Lower lobe of right lung (tissue), 2 donors: ENCODE measurements at regions not wholly inside any gene's neighbourhood (a gene's known extent, or its start where the extent isn't known, plus 50 kb on each side); places are given as distances from the start of the nearest gene placed in this dataset.

Experiments
- ATAC-seq, 2 donors: fragments of 200-7000 bp; cut with Tn5 transposase; one replicate each; pipeline ENCODE4 v1.9.1; 2020 to 2022; ENCODE audit warnings: mild to moderate bottlenecking in 2 of 2, moderate library complexity in 2 of 2
- DNase-seq: peaks from one replicate; pipeline ENCODE4 v3.0.0-alpha.2; 2020
- H3K27ac ChIP-seq: fragments of 200-600 bp; one replicate; pipeline ENCODE4 v1.8.0; 2022
- H3K27me3 ChIP-seq: fragments of 200-600 bp; one replicate; pipeline ENCODE4 v1.8.0; 2022; ENCODE audit warnings: low read depth
- H3K36me3 ChIP-seq: fragments of 200-600 bp; one replicate; pipeline ENCODE4 v1.8.0; 2022; ENCODE audit warnings: mild to moderate bottlenecking
- H3K4me1 ChIP-seq: fragments of 200-600 bp; one replicate; pipeline ENCODE4 v1.8.0; 2022
- H3K4me3 ChIP-seq: fragments of 200-600 bp; one replicate; pipeline ENCODE4 v1.8.0; 2022; ENCODE audit warnings: mild to moderate bottlenecking
- H3K9me3 ChIP-seq: fragments of 200-600 bp; one replicate; pipeline ENCODE4 v1.8.0; 2022
- intact Hi-C: fragments of 100-400 bp; cut with DNase I; formaldehyde crosslinking; loops from one replicate; pipeline ENCODE4 v1.11.0; 2022
- TF ChIP-seq, protein P1 (sequence below): fragments of 200-600 bp; IDR thresholded peaks from one replicate; pipeline ENCODE4 v1.8.0; 2022; ENCODE audit warnings: antibody characterized with exemption, mild to moderate bottlenecking
- donor health status: DM: no; HTN: yes; CAD: no; lungs with severe emphysema.

DNA sequence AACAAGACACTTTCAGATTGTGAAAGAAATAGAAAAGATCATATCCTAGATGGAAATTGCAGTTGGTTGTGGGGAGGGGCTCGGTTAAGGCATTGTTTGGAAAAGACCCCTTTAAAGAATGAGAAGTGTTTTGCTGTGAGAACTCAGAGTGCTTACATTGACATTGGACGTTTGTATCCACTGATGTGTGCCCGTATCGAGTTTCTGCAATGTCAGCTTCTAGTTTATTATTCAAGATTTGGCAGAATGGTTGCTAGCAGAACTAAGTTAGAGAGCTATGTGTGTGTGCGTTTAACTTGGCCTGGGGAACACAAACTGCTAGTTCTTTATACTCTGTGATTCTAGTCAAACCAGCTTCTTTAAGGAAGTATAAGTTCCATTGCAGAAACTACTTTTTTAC is 2702.5 kb downstream of the PCDH7 start:
- DNase-seq: no peak
- H3K4me3 ChIP-seq: no peak overlapping the region

DNA sequence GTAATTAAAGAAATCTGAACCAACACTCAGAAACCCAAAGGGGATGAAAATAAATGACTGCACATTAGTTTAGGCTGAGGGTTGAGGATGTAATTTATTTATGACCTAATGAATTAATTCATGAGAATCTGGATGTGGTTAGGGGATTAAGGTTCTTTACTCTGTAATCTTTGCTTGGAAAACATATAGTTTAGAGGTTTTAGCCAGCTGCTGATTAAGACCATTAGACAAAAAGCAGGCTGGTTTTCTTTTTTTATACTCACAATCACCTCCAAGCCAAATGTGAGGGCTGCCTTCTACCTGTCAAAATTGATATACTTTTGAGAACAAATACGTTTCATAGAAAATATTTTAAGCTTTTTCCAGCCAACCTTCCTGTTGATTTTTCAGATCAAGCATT is 2705.8 kb downstream of the PCDH7 start:
- Histone ChIP-seq H3K27me3 (no peaks in the 10 kb centered on the region), H3K9me3 (no peaks in the 10 kb centered on the region), H3K4me1 (no peaks in the 10 kb centered on the region), H3K36me3 (no peaks in the 10 kb centered on the region), H3K27ac (no peak overlapping the region), H3K4me3 (no peak overlapping the region)
- intact Hi-C loops: no loop called here
- DNase-seq: no peak
- no peak for ATAC-seq
- TF ChIP-seq, protein P1, sequence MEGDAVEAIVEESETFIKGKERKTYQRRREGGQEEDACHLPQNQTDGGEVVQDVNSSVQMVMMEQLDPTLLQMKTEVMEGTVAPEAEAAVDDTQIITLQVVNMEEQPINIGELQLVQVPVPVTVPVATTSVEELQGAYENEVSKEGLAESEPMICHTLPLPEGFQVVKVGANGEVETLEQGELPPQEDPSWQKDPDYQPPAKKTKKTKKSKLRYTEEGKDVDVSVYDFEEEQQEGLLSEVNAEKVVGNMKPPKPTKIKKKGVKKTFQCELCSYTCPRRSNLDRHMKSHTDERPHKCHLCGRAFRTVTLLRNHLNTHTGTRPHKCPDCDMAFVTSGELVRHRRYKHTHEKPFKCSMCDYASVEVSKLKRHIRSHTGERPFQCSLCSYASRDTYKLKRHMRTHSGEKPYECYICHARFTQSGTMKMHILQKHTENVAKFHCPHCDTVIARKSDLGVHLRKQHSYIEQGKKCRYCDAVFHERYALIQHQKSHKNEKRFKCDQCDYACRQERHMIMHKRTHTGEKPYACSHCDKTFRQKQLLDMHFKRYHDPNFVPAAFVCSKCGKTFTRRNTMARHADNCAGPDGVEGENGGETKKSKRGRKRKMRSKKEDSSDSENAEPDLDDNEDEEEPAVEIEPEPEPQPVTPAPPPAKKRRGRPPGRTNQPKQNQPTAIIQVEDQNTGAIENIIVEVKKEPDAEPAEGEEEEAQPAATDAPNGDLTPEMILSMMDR: no peak

More for the DNA sequence above, 2702.5 kb downstream of the PCDH7 start:
- intact Hi-C loops: no loop called here
- ATAC-seq: no peak
- Histone ChIP-seq H3K36me3 (no peaks in the 10 kb centered on the region), H3K4me1 (no peaks in the 10 kb centered on the region), H3K27ac (no peak overlapping the region), H3K27me3 (no peaks in the 10 kb centered on the region), H3K9me3 (no peaks in the 10 kb centered on the region)
- TF ChIP-seq, protein P1: no peak

DNA sequence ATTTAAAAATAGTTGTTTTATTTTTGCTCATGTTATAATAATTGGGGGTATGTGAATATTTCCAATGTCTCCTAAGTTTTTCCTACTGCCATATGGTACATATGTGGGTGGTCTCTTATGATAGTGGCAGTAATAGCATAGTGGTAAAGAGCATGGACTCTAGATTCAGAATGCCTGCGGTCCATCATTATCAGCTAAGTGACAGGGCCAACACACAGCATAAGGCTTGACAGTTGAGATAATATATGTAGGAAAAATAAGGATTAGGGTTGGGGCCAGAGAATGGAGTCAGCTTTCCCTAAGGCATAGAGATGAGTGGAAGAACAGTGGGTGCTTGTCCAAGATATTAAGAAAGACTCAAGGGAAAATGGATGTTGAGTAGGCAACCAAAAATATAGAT is 2707.5 kb downstream of the PCDH7 start:
- Histone ChIP-seq H3K9me3 (no peaks in the 10 kb centered on the region), H3K4me1 (no peaks in the 10 kb centered on the region), H3K27me3 (no peaks in the 10 kb centered on the region), H3K4me3 (no peak overlapping the region), H3K27ac (no peak overlapping the region), H3K36me3 (no peaks in the 10 kb centered on the region)
- ATAC-seq (no peak), DNase-seq (no peak)
- TF ChIP-seq, protein P1: no peak
- intact Hi-C loops: no loop called here

DNA sequence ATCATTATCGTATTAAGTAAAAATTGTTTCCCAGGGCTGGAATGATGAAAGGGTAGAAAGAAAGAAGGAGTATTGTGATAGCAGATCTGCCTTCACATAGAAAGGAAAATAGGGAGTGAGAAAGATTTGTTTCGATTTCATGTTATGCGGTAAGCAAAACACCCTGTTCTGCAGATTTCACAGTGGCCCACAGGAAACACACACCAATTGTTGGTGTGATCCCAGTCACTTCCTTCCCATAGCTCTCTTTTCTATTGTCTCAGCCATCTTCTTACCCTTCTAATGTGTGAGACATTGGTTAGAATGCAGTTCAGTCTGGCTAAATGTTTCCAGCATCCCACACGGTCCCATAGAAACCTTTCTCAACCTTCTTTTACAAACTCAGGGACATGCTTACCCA is 2709.8 kb downstream of the PCDH7 start:
- no peaks in the 10 kb centered on the region for H3K4me1 ChIP-seq
- H3K27me3 ChIP-seq: no peaks in the 10 kb centered on the region
- ATAC-seq (no peak), DNase-seq (no peak)
- no peak overlapping the region for H3K4me3 ChIP-seq
- intact Hi-C loops: no loop called here
- no peaks in the 10 kb centered on the region for H3K36me3 ChIP-seq
- H3K9me3 ChIP-seq: no peaks in the 10 kb centered on the region
- TF ChIP-seq, protein P1: no peak
- H3K27ac ChIP-seq: no peak overlapping the region

DNA sequence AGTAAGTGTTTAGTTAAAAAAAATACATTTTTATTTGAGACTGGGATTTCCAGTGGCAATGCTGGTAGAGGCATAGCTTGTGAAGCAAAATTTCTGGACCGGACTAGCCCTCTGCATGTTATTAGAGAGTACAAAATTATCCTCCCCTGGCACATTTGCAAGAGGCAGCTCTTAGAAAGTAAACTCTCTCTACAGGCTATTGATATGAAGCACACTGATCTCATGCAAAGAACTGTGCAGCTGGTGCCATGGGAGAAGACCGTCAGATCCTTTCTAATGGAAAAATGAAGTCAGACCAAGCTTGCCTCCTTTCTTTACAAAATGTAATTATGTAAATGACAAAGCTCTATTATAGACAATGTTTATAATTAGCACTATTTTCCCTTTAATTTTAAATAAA is 2717.2 kb downstream of the PCDH7 start:
- H3K27ac ChIP-seq: no peak overlapping the region
- no peak overlapping the region for H3K4me3 ChIP-seq
- no peaks in the 10 kb centered on the region for H3K36me3 ChIP-seq
- ATAC-seq (no peak), DNase-seq (no peak)
- intact Hi-C loops: no loop called here
- no peaks in the 10 kb centered on the region for H3K4me1 ChIP-seq
- no peaks in the 10 kb centered on the region for H3K27me3 ChIP-seq
- TF ChIP-seq, protein P1: no peak
- no peaks in the 10 kb centered on the region for H3K9me3 ChIP-seq

DNA sequence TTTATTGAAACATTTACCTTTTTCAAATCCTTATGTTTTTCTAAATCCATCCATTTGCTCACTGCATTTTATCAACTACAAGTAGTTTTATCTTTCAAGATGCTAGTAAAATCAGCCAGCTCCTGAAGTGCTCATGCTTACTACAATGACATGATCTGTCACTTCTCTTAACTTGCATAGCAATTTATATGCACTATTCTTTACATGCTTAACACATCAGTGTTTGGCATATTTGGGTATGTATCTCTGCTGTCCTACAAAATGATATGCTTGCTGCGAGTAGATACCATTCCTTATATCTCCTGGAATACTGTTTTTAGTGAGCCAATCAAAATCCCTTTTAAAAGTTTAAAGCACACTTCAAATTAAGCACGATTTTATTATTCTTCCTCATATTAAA is 2726.8 kb downstream of the PCDH7 start:
- Histone ChIP-seq H3K27ac (no peak overlapping the region), H3K27me3 (no peaks in the 10 kb centered on the region), H3K4me1 (no peaks in the 10 kb centered on the region), H3K4me3 (no peak overlapping the region), H3K36me3 (no peaks in the 10 kb centered on the region), H3K9me3 (no peaks in the 10 kb centered on the region)
- ATAC-seq: no peak
- DNase-seq: no peak
- TF ChIP-seq, protein P1: no peak
- intact Hi-C loops: no loop called here
